HG03066 (cell line): ENCODE measurements at regions not wholly inside any gene's neighbourhood (a gene's known extent, or its start where the extent isn't known, plus 50 kb on each side); places are given as distances from the start of the nearest gene placed in this dataset.
"Not testable (repeated sequence)": the region's sequence is repeated elsewhere in the genome, so short reads cannot be mapped to it uniquely, and the experiment has no call there.

Experiments
- ATAC-seq: cut with Tn5 transposase; IDR thresholded peaks from one replicate; pipeline ENCODE4 v1.9.1; 2021; ENCODE audit warnings: low read depth; ENCODE audit not compliant: unreplicated experiment

DNA sequence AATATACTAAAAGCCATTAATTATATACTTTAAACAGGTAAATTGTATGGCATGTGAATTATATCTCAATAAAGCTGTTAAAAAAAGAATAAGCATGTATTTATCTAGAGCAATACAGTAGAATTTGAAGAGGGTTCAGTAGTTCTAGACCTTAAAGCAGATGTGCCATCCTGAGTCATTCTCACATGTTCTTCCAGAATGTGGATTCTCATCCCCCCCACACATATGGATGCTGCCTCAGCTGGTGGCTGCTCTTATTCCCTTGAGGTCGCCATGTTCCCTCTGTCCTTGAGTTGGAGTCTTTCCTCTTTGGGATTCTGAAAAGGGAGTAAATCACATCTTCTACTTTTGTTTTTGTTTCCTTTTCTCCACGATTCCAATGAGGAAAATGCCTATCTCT is 321.3 kb downstream of the AEBP2 start:
- no peak for ATAC-seq

DNA sequence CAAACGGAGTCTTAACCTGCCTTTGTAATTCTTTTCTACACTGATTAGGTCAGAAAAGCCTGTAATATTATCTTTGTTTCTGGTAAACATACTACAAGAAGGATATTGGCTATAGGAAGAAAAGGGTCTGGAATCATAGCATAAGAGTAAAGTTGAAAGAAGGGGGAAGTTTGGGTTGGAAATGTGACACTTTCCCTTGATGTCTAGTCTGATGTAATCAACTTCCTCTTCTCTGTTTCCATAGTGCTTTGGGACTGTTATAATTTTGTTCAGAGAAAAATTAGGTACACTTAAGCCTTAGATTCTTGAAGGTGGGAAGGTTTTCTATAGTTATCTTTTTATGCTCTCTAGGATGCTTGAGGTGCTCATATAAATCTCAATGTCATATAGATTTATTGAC is 322.2 kb downstream of the AEBP2 start:
- no peak for ATAC-seq

DNA sequence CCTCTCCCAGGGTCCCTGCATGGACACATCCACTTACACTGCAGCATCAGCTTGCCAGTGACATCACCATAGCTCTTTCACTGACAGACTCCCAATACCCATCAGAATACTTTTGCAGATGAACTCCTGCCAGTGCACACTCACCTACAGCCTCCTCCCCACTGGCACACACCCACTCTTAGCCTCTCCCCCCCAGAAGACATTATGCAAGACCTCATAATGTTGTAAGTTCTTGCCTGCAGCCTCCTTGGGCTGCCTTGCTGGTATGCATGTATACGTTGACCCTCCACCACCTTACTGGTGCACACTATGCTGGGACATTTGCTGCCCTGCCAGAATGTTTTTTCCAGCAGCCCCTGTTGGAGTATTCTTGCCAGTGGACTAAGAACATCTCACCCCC is 324.2 kb downstream of the AEBP2 start:
- ATAC-seq, result no peak

DNA sequence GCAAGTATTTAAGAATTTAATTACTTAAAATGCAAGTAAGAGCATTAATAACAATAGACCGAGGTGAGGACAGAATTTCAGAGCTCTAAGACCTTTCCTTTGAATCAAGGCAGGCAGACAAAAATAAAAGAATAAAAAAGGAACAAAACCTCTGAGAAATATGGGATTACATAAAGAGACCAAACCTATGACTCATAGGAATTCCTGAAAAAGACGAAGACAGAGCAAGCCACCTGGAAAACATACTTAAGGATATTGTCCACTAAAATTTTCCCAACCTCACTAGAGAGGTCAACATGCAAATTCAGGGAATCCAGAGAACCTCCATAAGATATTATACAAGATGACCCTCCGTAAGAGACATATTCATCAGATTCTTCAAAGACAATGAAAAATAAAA is 325.1 kb downstream of the AEBP2 start:
- no peak for ATAC-seq

DNA sequence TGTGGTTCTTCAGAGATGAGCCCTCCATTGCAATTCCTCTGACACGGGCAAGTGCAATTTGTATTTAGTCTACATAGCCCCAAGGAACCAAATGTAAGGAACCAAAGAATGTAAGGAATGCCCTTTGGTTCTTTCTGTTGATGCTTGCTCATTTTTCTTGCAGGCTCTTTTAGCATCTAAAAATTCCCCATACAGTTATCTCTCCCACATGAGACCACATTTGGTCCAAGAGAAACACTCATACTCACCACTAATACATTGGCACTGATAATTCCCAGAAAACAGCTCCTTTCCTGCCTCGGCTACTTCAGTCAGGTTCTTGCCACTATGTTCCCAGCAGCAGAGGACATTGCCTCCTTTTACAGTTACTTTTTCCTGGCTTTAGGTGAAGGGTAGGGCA is 332.6 kb downstream of the AEBP2 start:
- ATAC-seq, result no peak

DNA sequence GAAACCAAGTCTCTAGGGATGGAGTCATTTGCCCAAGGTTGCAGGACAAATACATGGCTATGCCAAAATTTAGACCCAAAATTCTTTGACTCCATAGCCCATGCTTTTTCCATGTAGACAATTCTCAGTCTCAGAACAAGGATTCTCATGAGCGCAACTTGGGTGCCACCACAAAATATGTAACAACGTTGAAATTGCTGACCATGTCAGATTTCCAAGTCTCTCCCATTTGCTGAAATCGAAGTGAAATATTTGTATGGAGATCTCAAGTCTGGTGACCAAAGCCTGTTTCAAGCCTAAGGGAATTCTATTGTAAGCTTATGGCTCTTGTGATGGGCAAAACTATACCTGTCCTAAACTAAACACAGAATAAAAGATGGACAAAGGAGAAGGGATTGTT is 333.5 kb downstream of the AEBP2 start:
- ATAC-seq, result no peak

DNA sequence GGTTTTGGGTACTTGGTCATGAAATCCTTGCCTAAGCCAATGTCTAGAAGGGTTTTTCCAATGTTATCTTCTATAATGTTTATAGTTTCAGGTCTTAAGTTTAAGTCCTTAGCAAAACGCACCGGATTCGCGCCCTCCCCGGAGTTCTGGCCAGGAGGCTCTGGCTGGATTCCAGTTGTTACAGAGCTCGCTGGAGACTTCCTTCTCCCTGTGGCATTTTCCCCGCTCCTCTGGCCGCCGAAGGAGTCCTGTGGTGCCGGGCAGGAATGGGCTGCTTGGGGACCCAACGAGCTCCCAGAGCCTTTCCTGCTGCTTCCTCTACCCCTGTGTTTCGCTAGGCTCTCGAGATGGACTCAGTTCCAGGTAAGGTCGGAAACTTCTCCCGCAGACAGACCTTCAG is 335.9 kb downstream of the AEBP2 start:
- ATAC-seq, result no peak

DNA sequence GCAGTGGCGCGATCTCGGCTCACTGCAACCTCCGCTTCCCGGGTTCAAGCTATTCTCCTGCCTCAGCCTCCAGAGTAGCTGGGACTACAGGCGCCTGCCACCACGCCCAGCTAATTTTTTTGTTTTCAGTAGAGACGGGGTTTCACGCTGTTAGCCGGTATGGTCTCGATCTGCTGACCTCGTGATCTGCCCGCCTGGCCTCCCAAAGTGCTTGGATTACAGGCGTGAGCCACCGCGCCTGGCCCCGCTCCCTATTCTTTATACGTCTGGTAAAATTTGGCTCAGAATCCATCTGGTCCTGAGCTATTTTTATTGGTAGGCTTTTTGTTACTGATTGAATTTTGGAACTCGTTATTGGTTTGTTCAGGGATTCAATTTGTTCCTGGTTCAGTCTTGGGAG is 336.7 kb downstream of the AEBP2 start:
- ATAC-seq, result not testable (repeated sequence)

DNA sequence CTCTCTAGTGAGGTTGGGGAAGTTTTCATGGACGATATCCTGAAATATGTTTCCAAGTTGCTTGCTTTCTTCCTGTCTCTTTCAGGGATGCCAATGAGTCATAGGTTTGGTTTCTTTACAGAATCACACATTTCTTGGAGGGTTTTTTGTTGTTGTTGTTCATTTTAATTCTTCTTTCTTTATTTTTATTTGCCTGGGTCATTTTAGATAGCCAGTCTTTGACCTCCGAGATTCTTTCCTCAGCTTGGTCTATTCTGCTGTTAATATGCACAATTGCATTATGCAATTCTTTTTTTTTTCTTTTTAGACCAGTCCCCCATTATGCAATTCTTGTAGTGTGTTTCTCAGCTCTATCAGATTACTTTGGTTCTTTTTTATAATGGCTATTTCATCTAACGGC is 338.9 kb downstream of the AEBP2 start:
- ATAC-seq, result no peak

DNA sequence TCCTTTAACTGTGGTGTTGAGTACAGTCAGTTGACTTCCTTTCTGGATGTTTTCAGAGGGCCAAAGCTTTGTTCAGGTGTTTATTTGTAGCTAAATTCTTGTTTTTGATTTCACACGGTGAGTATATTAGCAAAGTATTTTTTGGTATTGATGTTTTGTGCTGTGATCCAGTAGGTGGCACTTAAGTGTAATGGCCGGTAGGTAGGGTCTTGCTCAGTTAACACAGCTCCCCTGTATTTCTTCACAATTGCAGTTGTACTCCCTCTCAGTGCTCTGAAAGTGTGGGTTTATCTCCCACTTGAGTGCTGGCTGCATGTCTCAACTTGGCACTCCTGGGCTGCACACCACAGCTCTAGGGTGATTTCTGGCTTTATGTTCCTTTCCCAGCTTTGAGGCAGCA is 339.5 kb downstream of the AEBP2 start:
- ATAC-seq, result no peak

DNA sequence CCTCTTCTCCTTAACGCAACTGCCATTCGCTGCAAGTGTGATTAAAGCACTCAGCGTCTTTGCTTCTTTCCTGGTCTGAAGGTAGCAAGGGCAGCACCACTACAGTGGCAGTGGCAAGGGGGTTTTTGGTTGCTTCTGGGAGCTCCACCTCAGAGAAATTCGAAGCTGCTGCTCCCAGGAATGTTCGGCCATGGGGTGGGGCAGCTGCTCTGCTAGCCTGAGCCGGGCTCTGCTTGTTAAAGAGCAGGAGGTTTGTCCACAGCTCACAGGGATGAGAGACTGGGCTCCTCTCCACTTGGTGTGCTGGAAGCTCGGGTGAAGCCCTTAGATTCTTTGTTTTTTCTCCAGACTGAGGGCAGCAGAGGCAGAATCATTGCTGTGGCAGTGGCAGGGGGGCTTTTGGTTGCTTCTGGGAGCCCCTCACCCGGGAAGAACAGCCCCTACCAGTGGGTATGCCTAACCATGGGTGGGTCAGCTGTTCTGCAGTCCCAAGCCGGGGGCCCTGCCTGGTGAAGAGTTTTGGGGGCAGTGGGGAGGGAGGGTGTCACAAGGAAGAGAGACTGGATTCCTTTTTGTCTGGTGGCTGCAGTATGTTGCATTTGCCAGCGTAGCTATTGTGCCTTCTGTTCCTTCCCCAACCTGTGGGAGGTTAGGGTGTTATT is 340.2 kb downstream of the AEBP2 start:
- no peak for ATAC-seq

DNA sequence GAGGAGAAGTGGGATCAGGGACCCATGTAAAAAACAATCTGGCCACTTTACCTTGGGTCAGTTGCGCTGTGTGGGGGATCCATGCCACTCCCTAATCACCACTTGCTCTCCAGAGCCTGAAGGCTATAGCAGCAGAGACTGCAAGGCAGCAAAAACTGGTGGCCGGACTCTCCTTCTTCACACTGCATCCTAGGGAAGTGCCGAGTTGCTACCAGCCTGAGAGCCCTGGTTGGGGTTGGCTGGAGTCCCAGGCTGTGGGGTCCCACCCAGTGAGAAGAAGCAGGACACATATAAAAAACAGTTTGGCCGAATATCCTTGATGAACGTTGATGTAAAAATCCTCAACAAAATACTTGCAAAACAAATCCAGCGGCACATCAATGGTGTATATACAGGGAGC is 341.2 kb downstream of the AEBP2 start:
- ATAC-seq, result no peak

DNA sequence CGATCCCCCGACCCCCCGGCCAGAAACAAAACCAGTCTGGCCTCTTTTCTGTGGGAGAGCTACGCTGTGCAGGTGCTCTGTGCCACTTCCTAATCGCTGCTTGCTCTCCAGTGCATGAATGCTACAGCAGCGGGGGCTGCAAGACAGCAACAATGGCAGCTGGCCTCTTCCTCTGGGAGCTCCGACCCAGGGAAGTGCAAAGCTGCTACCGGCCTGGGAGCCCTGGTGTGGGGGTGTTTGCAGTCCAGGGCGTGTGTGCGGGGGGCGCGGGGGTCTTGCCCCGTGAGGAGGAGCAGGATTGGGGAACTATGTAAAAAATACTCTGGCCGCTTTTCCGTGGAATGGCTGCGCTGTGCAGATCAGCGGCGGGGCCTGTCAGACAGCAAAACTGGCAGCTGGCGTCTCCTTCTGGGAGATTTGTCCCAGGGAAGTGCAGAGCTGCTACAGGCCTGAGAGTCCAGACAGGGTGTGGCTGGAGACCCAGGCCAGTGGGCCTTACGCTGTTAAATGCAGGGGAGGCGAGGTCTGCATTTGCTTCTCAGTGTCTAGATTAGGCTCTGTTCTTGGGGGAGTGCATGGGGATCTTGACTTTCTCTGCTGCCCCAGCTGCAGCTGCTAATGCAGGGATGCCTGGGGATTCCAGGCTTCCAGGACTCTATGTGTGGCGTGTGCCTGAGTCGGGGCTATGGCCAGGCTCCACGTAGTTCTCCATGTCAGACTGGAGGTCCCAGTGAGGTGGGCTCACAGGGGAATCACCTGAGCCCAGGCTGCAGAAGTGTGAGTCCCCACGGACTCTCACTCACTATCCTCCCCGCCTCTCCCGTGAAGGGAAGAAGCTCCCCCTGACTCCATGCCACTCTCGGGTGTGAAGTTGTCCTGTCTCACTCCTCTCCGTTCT is 344.5 kb downstream of the AEBP2 start:
- no peak for ATAC-seq

DNA sequence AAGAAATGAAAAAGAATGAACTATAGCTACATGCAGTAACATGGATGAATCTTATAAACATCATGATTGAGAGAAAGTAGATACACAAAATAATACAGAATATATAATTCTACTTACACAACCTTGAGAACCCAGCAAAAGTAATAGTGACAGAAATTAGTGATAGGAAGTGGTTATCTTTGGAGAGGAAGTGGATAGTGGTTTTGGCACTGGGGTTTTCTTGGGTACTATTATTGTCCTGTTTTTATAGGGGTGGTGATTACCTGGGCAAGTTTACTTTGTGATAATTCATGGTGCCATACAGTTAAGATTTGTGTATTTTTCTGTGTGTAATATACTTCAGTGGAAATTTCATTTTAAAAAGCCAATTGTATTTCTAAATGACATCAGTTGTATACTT is 352.7 kb downstream of the AEBP2 start:
- no peak for ATAC-seq

DNA sequence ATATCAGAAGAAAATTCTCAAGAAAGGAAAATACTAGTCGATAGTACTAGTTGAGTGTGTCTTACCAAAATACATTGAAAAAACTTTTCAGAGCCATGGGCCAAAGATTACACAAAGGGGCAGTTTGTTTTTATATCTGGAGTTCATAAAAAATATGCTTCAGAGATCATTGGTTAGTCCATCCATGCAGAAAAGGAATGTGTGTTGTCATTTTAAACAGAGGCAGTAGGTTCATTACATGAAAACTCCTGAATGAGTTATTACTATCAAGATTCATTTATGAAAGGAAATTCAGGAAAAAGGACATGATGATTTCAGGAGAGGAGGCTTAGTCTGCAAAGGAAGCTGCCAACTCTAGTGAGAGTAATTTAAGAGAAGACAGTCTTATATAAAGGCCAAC is 354.8 kb downstream of the AEBP2 start:
- ATAC-seq, result no peak

DNA sequence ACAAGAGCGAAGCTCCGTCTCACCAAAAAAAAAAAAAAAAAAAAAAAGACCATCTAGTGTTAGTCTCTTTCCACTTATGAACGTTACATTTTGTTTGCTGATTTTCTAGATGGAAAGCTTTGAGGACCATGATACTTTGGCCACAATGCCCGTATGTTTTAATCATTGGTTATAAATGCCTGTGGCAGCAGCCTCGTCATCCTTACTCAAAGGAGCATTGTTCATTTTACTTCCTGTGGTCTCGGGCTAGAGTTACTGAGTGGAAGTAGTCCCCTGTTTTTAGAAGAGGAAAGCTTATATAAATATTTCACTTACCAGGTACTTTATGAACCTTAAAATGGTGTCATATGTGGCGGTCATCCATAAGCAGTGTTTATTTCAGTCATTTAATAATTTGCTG is 359.9 kb downstream of the AEBP2 start:
- no peak for ATAC-seq

DNA sequence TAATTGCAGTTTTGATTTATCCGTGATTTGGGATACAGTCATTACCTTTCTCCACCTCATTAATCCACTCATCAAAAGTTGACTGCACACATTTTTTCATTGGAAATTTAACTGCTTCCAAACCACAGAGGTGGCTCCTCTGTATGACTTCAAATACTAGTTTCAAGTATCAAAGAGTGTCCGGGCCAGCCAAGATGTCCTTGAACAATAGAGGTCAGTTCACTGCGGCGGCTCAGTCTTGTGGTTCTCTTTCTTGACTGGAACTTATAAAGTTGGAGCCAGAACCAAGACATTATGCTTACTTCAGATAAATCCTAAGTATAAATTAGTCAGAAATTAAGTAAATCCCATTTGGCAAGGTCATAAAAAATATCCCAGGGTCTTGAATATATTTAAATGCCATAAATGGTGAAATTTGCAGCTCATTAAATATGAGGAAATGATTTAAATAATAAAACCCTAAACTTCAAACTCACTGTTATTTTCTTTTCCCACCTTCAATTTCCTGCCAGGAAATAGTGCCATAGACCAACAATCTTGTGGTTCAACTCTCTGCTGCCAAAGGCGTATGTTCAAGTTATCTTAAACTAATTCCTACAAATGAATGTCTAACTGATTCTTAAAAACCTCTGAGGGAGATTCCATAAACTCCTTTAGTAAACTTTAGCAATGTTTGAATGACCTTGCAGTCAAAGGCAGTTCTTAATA is 360.8 kb downstream of the AEBP2 start:
- ATAC-seq, result no peak

DNA sequence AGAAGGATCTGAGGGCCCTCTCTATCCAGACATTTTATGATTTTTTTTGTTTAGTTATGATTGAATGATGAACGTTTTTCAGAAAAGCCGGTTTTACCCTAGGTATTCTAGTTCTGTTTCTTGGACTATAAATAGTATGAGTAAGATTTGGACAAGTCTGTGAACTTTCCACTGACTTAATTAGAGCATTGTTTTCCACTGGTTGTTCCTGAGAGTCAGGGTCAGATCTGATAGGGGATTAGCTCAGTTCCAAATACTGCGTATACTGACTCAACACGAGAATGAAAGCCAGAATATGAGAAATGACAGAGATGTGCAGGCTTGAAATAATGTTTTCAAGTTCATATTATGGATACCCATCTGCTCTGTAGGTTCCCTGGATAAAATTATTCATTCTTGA is 361.6 kb downstream of the AEBP2 start:
- ATAC-seq, result peak; percentile 35

DNA sequence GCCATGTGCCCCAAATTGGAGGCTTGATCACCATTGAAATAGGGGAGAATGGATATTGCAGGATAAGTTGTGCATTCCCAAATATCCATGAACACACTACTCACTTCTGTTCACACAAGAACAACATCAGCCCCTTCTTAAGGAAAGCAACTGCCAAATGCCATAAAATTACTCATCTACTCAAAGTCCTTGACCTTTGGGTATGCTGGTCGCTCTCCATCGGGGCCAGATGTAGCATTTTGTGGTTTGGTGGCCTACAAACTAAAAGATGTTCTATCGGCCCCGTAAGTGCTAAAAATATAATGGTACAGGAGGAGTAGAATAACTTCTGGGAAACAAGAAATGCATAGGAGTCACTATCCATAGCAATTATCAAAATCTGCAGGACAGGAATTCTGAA is 362.6 kb downstream of the AEBP2 start:
- no peak for ATAC-seq

DNA sequence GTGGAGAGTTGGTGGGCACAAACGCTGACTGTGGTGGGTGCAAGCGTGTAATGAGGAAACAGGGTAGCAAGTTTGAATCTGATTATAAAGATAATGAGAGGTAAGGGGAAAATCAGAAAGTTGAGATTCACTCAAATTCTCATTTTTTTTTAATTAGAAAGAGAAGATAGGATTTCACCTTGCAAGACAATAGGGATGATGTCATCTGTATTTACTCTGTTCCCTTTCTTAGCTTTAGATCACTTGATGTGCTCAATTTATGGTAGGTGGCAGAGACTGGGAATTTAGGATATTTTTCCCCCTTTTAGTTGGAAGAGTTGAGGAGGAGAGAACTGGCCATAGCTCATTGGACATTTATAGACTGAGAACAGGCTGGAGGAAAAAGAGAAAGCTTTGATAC is 363.6 kb downstream of the AEBP2 start:
- no peak for ATAC-seq

DNA sequence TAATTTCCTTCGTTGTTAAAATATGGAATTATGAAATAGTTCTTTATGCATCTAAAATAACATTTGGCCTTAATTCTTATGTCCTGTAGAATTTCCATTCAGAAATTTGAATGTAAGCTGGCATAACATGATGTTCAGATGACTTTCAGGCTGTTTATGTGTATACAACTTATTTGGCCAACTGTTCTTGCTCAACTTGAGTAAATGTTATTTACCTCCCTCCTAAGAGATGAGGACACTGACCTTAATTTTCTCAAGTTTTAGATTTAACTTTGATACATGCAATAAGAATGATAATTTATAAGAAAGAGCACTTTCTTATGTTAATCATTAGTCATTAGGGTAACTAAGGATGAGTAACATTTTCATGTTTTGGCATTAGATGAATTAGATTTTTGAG is 365.4 kb downstream of the AEBP2 start:
- no peak for ATAC-seq

DNA sequence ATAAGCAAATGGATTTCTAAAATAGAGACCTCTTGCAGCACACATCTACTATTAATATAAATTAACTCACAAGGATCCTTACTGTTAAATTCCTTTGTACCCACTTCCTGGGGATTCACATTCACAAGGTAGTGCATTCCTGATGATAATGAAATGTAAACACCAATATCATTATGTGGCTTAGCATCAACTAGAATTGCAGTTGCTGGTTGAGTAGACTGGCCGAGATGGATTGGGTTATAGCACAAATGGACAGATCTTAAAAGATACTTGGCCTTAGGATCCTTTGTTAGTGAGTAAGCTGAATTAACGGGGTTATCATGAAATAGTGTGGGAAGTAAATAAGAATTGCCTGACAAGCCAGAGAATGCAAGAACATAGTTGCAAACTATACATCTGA is 369.1 kb downstream of the AEBP2 start:
- no peak for ATAC-seq
